ENCODE measurements at regions not wholly inside any gene's neighbourhood (a gene's known extent, or its start where the extent isn't known, plus 50 kb on each side); places are given as distances from the start of the nearest gene placed in this dataset.

DNA sequence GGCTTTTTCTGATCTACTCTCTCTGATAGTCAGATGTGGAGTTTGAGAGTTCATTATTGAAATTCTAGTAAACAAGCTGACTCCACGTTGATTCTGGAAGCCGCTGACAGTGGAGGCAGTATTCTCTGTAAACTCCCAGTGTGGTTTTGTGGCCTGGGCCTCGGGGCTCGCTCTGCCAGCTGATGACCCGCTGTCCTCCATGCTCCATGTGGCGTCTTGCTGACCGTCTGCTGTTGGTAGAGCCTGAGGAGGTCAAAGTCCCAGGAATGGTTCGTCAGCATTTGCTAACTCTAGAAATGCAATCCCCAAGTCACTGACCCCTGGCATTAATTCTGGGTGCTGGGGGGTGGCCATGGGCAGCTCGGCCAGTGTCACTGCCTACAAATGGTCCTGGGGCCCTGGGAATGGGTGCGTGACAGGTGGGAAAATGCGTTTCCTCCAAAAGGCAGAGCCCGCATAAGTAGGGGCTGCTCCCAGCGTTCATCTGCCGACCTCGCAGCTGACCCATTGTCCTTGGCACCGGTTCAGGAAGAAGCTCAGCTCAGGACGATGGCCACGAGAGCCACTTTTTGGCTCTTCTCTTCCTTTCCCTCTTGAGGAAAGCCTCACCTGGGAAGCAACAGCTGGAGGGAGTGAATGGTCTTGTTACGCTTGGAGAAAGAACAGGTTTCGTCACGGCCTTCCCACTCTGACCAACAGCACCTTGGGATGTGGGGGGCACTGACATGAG, 55.1 kb downstream of the MRPL36 start:
- H3K9me3 ChIP-seq (ENCODE audit: low read depth): no peaks in the 10 kb centered on the region
- H3K4me1 ChIP-seq (ENCODE audit: insufficient read depth): no peaks in the 10 kb centered on the region
- no peak for TF ChIP-seq CTCF (IDR thresholded peaks at IDR 0.05; ENCODE audit: poor library complexity)
- TF ChIP-seq EZH2phosphoT487 (IDR thresholded peaks at IDR 0.05; ENCODE audit: low read depth, severe bottlenecking, unreplicated experiment): no peak
- no peak for TF ChIP-seq EZH2 (IDR thresholded peaks at IDR 0.05; ENCODE audit: borderline replicate concordance)
- no peaks in the 10 kb centered on the region for H4K20me1 ChIP-seq (ENCODE audit: insufficient read depth, poor library complexity, severe bottlenecking)
- no peaks in the 10 kb centered on the region for H3K9me2 ChIP-seq (replicated peaks; ENCODE audit: insufficient read depth)
- H3K27ac ChIP-seq: no peak overlapping the region
- H2AFZ ChIP-seq: no peak overlapping the region
- no peak for DNase-seq (ENCODE audit: low spot score)
- no peaks in the 10 kb centered on the region for H3K27me3 ChIP-seq
- no peak overlapping the region for H3K4me2 ChIP-seq
- no peaks in the 10 kb centered on the region for H3K79me2 ChIP-seq
- 91% methylated on average over 21 of the region's 21 CpGs for WGBS (ENCODE audit: low lambda C conversion rate, missing lambda C conversion rate)
- no peak overlapping the region for H3K4me3 ChIP-seq
- no peaks in the 10 kb centered on the region for H3K36me3 ChIP-seq (replicated peaks; ENCODE audit: insufficient read depth, low read depth)

- no peaks in the 10 kb centered on the region for H3K9me2 ChIP-seq (replicated peaks; ENCODE audit: insufficient read depth)
- DNase-seq (ENCODE audit: low spot score): no peak
- TF ChIP-seq EZH2 (IDR thresholded peaks at IDR 0.05; ENCODE audit: borderline replicate concordance): no peak
- no peak for TF ChIP-seq EZH2phosphoT487 (IDR thresholded peaks at IDR 0.05; ENCODE audit: low read depth, severe bottlenecking, unreplicated experiment)
- no peak for TF ChIP-seq CTCF (IDR thresholded peaks at IDR 0.05; ENCODE audit: poor library complexity)
- H3K4me1 ChIP-seq (ENCODE audit: insufficient read depth): no peaks in the 10 kb centered on the region
- no peaks in the 10 kb centered on the region for H3K9me3 ChIP-seq (ENCODE audit: low read depth)
- H2AFZ ChIP-seq: no peak overlapping the region
- no peaks in the 10 kb centered on the region for H3K27me3 ChIP-seq
- no peaks in the 10 kb centered on the region for H4K20me1 ChIP-seq (ENCODE audit: insufficient read depth, poor library complexity, severe bottlenecking)
- H3K4me3 ChIP-seq: no peak overlapping the region
- 89% methylated on average over 5 of the region's 5 CpGs for WGBS (ENCODE audit: low lambda C conversion rate, missing lambda C conversion rate)
- no peak overlapping the region for H3K4me2 ChIP-seq
- no peaks in the 10 kb centered on the region for H3K36me3 ChIP-seq (replicated peaks; ENCODE audit: insufficient read depth, low read depth)
- no peak overlapping the region for H3K27ac ChIP-seq
- no peaks in the 10 kb centered on the region for H3K79me2 ChIP-seq
Measured at GRCh38 chr5:1743769-1744085, 55.9 kb downstream of the MRPL36 start.

GRCh38 chr5:1743061-1743768, 56.4 kb downstream of the MRPL36 start:
- Histone ChIP-seq H3K4me1 (ENCODE audit: insufficient read depth) (no peaks in the 10 kb centered on the region), H3K36me3 (replicated peaks; ENCODE audit: insufficient read depth, low read depth) (no peaks in the 10 kb centered on the region), H2AFZ (no peak overlapping the region), H3K27me3 (no peaks in the 10 kb centered on the region), H3K4me2 (no peak overlapping the region), H3K4me3 (no peak overlapping the region), H3K79me2 (no peaks in the 10 kb centered on the region), H3K9me3 (ENCODE audit: low read depth) (no peaks in the 10 kb centered on the region), H4K20me1 (ENCODE audit: insufficient read depth, poor library complexity, severe bottlenecking) (no peaks in the 10 kb centered on the region), H3K9me2 (replicated peaks; ENCODE audit: insufficient read depth) (no peaks in the 10 kb centered on the region), H3K27ac (no peak overlapping the region)
- no peak for DNase-seq (ENCODE audit: low spot score)
- no peak for TF ChIP-seq CTCF (IDR thresholded peaks at IDR 0.05; ENCODE audit: poor library complexity)
- TF ChIP-seq EZH2phosphoT487 (IDR thresholded peaks at IDR 0.05; ENCODE audit: low read depth, severe bottlenecking, unreplicated experiment): no peak
- no peak for TF ChIP-seq EZH2 (IDR thresholded peaks at IDR 0.05; ENCODE audit: borderline replicate concordance)
- 88% methylated on average over 5 of the region's 5 CpGs for WGBS (ENCODE audit: low lambda C conversion rate, missing lambda C conversion rate)
